HG02885 (cell line): ENCODE measurements at regions not wholly inside any gene's neighbourhood (a gene's known extent, or its start where the extent isn't known, plus 50 kb on each side); places are given as distances from the start of the nearest gene placed in this dataset.

ENCODE experiments used
- ATAC-seq: cut with Tn5 transposase; IDR thresholded peaks from one replicate; pipeline ENCODE4 v1.9.1; 2021; ENCODE audit warnings: mild to moderate bottlenecking; ENCODE audit not compliant: unreplicated experiment, poor library complexity

DNA sequence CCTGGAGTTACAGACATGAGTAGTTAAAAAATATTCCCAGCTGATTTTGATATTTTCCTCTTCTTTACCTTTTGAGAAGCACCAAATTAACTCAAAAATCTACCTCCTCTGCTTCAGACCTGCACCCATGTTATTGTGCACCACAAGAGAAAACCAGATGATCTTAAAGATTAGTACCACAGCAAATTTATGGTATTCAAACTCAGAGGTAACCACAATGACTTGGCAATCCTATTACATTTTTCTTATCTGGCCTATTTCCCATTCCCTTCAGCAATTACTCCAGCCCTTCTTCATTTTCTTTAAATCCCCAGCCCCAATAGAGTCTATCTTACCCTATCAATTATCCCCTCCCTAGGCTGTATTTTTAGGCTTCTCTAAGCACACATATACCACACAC, 535.1 kb downstream of the FAT4 start:
- no peak for ATAC-seq

DNA sequence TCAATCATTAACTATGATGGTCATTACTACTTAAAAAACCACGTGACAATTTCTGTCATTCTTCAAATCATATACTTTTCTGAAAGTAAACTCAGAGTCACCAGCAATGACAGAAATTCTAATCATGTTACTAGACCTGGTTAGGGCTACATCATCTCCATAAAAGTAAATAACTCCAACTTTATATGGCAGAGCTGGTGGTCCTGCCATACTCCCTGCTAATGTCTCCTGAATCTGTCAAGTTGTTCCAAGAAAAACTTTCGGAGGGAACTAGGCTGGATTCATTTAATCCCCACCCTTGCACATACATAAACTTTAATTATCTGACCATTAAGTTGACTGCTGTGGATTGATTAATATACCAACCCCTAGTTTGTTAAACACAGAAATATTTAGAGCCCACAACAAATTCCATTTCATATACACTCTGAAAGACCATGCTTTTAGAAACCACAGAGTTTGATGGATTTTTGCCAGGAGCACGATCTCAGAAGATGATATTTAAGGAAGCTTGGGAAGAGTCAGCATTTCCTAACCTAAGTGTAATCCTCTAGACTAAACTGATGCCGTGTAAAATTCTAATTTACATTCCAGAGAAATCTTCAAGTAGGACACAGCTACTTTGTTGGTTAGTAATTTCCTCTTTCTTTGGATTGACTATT, 577.0 kb downstream of the FAT4 start:
- no peak for ATAC-seq

- ATAC-seq, result no peak
Measured at GRCh38 chr4:125904802-125905201, 590.0 kb downstream of the FAT4 start.

DNA sequence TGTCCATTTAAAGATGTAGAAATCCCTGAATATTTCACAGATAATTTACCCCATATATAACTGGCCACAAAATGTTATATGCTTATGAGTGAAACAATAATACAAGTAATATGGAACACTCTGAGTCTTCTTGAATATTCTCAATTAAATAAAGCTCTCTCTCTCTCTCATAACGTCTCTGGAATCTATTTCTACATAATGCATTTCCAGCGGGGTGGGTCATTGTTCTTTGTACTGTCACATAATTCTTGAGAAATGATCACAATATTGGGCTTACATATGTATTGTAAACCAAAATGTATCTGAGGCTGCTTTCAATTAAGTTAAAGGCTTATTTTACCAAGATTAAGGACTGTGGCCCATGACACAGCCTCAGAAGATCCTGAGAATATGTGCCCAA, 596.3 kb downstream of the FAT4 start:
- no peak for ATAC-seq

DNA sequence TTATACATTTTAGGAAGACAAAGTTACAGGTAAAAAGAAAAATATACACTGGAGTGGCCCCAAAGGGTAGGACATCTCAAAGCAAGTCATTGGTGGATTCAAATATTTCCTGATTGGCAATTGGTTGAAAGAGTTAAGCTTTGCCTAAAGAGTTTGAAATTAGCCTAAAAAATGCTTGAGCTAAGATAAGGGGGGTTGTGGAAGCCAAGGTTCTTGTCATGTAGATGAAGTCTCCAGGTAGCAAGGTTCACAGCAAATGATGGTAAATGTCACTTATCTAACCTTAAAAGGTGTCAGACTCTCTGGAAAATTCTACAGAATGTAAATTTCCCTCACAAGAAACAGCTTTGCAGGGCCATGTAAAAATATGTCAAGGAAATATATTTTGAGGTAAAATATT, 596.7 kb downstream of the FAT4 start:
- ATAC-seq, result no peak

DNA sequence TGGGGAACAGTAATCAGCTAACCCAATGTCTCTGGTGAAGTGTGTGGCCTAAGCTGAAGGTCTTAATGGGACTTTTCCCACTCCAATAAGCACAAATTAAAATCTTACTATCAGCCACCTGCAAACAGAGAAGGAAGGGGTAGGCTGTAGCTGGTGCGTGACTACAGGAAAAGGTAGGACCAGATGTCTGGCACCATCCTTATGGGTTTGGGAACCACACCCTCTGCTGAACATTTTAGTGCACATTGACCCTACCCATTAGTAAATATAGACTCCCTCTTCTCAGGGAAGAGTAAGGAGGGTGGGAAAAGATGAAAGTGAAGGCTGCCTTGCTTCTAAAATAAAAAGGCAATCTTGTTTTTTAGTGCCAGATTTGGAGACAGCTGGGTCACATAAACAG, 602.8 kb downstream of the FAT4 start:
- no peak for ATAC-seq

- no peak for ATAC-seq
Measured at GRCh38 chr4:125928652-125929051, 613.9 kb downstream of the FAT4 start.

GRCh38 chr4:125938541-125938940, 623.8 kb downstream of the FAT4 start:
- no peak for ATAC-seq

DNA sequence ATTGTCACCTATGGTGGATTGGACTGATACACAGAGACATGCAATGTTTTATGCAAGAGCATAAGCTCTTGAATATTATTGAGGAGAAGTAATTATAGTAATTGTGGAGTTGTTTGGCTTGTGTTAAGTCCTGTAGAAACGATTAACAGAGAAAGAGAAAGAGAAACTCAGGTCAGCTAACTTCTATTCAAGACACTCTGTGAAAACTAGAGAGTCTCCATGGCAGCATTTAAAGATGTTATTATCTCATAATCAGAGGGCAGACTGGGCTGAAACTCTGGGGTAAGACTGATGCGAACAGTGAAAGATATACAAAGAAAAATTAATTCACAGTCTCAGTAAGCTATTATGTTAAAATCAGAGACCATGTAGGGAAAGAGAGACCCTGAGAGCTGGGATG, 625.7 kb downstream of the FAT4 start:
- no peak for ATAC-seq

DNA sequence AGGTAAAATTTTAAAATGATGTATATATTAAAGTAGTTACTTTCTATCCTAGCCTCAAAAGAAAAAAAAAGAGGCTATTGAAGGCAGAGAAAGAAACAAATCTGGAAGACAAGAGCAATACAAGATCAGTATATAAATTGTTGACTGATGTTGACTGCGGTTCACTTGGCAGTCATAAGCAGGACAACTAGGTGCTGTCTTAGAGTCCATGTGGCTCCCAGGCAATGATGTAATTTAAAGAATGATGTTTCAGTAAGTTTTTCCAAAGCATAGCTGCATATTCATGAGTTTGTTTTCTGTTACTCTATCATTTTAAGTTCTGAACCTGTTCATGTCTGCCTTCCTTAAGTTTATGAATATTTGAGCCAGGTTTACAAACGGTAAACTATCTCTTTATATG, 630.2 kb downstream of the FAT4 start:
- ATAC-seq, result no peak

- ATAC-seq, result no peak
Measured at GRCh38 chr4:125948021-125948420, 633.3 kb downstream of the FAT4 start.

- no peak for ATAC-seq
Measured at GRCh38 chr4:125951261-125951887, 636.6 kb downstream of the FAT4 start.

DNA sequence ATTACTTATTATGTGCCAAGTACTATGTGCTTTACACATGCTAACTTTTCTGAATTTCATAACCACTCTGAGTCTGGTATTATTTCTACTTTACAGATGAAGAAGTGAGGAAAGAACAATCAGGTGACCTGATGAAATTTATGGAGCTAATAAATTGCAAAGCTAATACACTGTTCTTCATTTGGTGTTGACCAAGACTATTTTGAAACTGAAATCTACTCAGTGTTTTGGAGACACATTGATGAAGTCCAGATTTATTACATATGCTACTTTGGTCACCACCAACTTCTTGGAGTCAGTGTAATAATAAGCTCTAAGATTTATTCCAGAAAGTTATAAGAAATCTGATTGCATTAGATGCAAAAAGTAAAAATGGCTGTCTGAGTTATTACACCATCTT, 637.9 kb downstream of the FAT4 start:
- ATAC-seq, result no peak

DNA sequence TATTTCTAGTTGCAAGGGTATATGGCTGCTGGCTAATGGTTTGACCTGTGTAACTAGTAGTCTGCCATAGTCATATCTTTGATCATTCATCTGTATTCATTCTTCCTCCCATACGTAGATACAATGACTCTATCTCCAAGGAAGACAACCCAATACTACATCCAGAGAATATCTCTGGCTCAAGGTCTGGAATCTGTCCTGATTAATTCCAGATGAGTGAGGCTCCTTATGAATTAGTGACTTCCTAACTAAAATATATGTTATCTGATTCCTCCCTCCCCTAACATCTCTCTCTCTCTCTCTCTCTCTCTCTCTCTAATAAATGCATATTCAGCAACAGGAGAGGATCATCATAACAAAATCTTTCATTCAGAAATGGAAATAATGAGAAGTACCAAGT, 641.5 kb downstream of the FAT4 start:
- ATAC-seq, result no peak

- ATAC-seq, result no peak
Measured at GRCh38 chr4:125958519-125958918, 643.8 kb downstream of the FAT4 start.

DNA sequence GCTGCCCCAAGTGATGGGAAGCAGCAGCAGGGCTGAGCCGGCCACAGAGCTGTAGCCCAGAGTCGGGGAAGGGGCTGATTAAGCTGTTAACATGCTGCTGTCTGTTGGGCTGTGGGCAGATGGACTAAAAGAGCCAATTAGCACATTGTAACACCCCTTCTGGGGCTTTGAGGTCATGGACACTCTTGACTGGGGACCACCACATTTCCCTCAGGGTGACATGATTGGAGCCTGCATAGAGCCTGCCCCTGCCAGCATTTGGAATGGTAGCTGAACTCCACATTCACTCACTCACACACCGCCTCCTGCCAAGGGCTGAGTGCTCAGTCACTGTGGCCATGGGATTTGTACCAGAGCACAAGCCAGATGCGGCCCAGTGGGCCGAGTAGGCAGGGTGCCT, 646.9 kb downstream of the FAT4 start:
- ATAC-seq, result no peak

DNA sequence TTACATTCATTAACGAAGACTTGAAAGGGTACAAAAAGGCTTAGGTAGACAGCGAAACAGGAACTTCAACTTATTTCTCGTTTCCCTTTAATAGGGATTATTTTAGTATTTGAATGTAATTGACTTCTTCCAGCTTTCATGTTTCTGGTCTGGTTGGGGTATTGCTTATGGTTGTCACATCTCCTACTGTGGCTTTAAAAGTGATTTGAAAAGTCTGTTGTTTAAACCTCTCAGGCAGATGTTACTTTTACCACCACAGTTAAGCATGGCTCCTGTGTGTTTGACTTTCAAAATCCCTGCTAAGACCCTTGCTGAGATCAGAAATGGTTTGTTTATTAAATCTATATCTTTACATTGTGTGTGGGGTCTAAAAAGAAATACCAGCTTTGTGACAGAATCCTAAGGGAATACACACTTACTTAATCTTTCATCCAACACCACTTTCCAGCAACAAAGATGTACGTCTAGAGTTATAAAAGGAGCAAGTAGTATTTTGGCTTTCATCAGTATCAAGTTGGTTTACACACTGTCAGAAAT, 661.2 kb downstream of the FAT4 start:
- ATAC-seq, result no peak

DNA sequence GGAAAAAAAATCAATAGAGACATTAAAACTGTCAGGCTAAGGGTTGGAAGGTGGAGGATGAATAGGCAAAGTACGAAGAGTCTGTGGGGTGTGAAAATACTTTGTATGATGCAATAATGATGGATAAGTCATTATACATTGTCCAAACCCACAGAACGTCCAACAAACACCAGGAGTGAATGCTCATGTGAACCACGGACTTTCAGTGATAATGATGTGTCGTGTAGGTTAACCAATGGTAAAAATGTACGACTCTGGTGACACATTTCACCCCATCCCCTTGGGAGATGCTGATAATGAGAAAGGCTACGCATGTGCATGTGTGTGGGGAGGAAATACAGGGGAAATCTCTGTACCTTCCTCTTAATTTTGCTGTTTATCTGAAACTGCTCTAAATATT, 665.2 kb downstream of the FAT4 start:
- ATAC-seq, result no peak

DNA sequence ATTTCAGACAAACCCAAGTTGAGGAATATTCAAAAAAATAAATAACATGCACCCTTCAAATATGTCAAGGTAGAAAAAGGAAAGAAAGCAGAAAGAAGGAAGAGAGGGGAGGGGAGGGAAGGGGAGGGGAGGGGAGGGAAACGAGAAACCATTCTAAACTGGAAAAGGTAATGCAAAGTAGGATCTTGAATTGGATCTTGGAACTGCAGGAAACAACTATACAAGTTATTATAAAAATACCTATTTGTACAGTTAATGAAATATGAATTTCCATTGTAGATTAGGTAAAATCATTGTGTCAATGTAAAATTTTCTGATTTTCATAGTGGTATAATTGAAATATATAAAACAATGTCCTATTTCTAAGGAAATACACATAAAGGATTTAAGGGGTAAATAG, 668.4 kb downstream of the FAT4 start:
- ATAC-seq, result no peak

GRCh38 chr4:125985856-125986255, 671.1 kb downstream of the FAT4 start:
- ATAC-seq, result no peak

DNA sequence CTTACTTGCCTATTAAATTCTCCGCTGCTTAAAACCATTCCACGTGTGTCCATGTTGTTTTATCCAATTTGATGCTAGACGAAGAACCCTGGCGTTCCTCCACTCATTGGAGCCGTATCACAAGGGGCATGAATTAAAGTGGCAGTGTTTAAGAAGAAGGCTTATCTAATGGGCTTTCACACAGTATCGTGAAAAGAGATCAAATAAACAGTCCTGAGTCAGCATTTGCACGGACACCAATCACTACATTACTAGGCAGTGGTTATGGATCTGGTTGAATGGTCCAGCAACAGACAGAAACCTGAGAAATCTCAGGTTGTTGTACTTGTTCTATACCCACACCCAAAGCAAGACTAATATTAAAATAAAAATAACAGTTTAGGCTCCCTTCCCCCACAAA, 671.6 kb downstream of the FAT4 start:
- ATAC-seq, result no peak

- no peak for ATAC-seq
Measured at GRCh38 chr4:125988464-125988863, 673.7 kb downstream of the FAT4 start.
